ENCODE measurements at regions not wholly inside any gene's neighbourhood (a gene's known extent, or its start where the extent isn't known, plus 50 kb on each side); places are given as distances from the start of the nearest gene placed in this dataset.

DNA sequence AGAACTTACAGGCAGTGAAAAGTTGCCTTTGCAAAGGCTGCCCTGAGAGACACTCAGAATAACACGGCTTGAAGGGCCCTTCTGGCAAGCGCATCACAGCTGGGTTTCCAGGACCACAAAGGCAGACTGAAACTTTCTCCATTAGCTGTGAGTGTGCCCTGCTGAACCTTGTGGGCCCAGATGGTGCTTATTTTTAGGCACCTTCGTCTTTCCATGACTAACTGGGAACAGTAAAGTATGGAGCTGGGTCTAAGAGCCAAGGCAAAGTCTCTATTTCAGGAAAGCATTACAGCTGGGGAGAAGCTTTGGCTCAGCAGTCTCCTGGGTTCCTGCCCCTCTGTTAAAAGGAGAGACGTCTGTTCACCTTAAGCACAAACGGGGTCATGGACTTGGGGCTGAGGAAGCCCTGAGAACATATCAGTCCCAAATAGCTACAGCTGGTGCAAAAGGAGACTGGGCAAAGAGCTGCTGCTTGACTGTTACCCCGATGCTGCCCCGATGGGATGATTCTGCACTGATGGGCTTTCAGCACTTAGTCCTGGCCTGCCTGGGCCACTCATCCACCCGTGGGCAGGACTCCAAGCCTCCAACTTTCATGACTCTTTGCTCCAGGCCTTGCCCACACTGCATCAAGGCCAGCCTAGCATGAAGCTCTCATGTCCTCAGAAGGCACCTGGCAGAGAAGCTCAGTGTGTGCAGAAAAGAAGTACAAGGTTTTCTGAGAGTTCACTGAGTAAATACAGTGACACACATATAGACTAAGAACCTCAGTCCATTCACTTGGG is 248.3 kb downstream of the PHLDA1 start:
- intact Hi-C loops (cut with micrococcal nuclease), result no loop called here
- Mint-ChIP-seq H3K27me3 (ENCODE audit: insufficient read depth) (peaks cover 18% of the 10 kb centered on the region), H3K4me3 (no peak overlapping the region)

DNA sequence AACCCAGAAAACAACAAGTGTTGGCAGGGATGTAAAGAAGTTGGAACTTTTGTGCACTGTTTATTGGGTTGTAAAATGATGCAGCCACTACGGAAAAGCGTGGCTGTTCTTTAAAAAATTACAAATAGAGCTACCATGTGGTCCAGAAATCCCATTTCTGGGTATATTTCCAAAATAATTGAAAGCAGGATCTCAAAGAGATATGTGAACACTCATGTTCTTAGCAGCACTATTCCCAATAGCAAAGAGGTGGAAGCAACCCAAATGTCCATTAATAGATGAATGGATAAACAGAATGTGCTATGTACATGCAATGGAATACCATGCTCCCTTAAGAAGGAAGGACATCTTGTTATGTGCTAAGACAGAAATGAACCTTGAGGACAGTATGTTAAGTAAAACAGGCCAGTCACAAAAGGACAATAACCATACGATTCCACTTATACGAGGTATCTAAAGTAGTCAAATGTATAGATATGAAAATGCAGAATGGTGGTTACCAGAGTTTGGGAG is 249.5 kb downstream of the PHLDA1 start:
- Mint-ChIP-seq H3K36me3 (ENCODE audit: low read depth) (no peaks in the 10 kb centered on the region), H3K27me3 (ENCODE audit: insufficient read depth) (peaks cover 24% of the 10 kb centered on the region), H3K27ac (no peak overlapping the region), H3K4me3 (no peak overlapping the region), H3K9me3 (no peaks in the 10 kb centered on the region), H3K4me1 (ENCODE audit: low read depth) (peaks cover 4% of the 10 kb centered on the region)
- no peak for DNase-seq (ENCODE audit: low spot score)
- intact Hi-C loops (cut with micrococcal nuclease), result no loop called here

More for the DNA sequence above, 248.3 kb downstream of the PHLDA1 start:
- Mint-ChIP-seq H3K9me3 (no peaks in the 10 kb centered on the region), H3K27ac (no peak overlapping the region), H3K36me3 (ENCODE audit: low read depth) (no peaks in the 10 kb centered on the region), H3K4me1 (ENCODE audit: low read depth) (peaks cover 4% of the 10 kb centered on the region)
- no peak for DNase-seq (ENCODE audit: low spot score)

DNA sequence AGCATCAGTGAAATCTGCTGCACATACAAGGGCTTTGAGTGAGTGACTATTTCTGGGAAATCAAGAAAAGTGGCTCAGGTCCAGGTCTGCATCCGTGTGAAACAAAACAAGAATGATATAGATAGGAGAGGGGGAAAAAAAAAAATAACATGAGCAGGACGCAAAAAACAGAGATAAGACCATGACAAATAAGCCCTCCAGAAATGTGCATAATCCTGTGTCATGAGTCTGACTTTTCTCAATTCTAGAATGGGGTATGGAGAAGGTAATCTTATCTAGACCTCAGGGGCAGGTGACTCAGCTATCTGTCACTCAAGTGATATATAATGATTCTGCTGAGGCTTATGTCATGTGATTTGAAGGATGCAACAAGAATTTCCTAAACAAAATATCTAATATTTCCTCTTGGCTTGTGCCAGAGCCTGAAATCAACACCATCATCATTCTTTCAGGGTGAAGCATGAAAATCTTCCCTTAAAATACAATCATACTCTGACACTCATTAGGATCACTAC is 250.0 kb downstream of the PHLDA1 start:
- H3K27ac Mint-ChIP-seq, result no peak overlapping the region
- peaks cover 4% of the 10 kb centered on the region for H3K4me1 Mint-ChIP-seq (ENCODE audit: low read depth)
- no peak overlapping the region for H3K4me3 Mint-ChIP-seq
- no peaks in the 10 kb centered on the region for H3K9me3 Mint-ChIP-seq
- peaks cover 25% of the 10 kb centered on the region for H3K27me3 Mint-ChIP-seq (ENCODE audit: insufficient read depth)
- no peaks in the 10 kb centered on the region for H3K36me3 Mint-ChIP-seq (ENCODE audit: low read depth)
- intact Hi-C loops (cut with micrococcal nuclease), result no loop called here
- no peak for DNase-seq (ENCODE audit: low spot score)

- Mint-ChIP-seq H3K27me3 (ENCODE audit: insufficient read depth) (peaks cover 29% of the 10 kb centered on the region), H3K36me3 (ENCODE audit: low read depth) (no peaks in the 10 kb centered on the region), H3K4me1 (ENCODE audit: low read depth) (peaks cover 4% of the 10 kb centered on the region), H3K27ac (no peak overlapping the region), H3K4me3 (no peak overlapping the region), H3K9me3 (no peaks in the 10 kb centered on the region)
- no peak for DNase-seq (ENCODE audit: low spot score)
- intact Hi-C loops (cut with micrococcal nuclease), result no loop called here
Measured at GRCh38 chr12:75779891-75780496, 251.6 kb downstream of the PHLDA1 start.

GRCh38 chr12:75774261-75775052 is 257.1 kb downstream of the PHLDA1 start:
- intact Hi-C loops (cut with micrococcal nuclease), result no loop called here
- DNase-seq (ENCODE audit: low spot score), result no peak
- H3K4me1 Mint-ChIP-seq (ENCODE audit: low read depth), result peaks cover under 1% of the 10 kb centered on the region
- H3K27ac Mint-ChIP-seq, result no peak overlapping the region
- H3K36me3 Mint-ChIP-seq (ENCODE audit: low read depth), result no peaks in the 10 kb centered on the region
- H3K9me3 Mint-ChIP-seq, result no peaks in the 10 kb centered on the region
- H3K4me3 Mint-ChIP-seq, result no peak overlapping the region
- H3K27me3 Mint-ChIP-seq (ENCODE audit: insufficient read depth), result peaks cover 21% of the 10 kb centered on the region

- intact Hi-C loops (cut with micrococcal nuclease), result no loop called here
Measured at GRCh38 chr12:75773377-75773776, 258.2 kb downstream of the PHLDA1 start.

DNA sequence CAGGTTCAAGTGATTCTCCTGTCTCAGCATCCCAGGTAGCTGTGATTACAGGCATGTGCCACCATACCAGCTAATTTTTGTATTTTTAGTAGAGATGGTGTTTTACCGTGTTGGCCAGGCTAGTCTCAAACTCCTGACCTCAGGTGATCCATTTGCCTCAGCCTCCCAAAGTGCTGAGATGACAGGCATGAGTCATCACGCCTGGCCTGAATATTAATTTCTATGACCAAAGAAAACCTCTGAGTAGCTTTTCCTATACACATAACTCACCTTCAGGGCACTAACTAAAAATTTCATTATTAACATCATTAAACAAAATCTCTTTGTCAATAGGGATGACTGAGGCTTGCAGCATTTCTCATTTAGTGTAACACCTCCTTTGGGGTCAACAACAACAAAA is 259.6 kb upstream of the KRR1 start:
- intact Hi-C loops (cut with micrococcal nuclease), result no loop called here
- no peak overlapping the region for H3K27ac Mint-ChIP-seq
- no peak for DNase-seq (ENCODE audit: low spot score)
- no peaks in the 10 kb centered on the region for H3K9me3 Mint-ChIP-seq
- peaks cover 6% of the 10 kb centered on the region for H3K4me1 Mint-ChIP-seq (ENCODE audit: low read depth)
- H3K36me3 Mint-ChIP-seq (ENCODE audit: low read depth), result no peaks in the 10 kb centered on the region
- H3K27me3 Mint-ChIP-seq (ENCODE audit: insufficient read depth), result peaks cover 21% of the 10 kb centered on the region
- no peak overlapping the region for H3K4me3 Mint-ChIP-seq

More at GRCh38 chr12:75773377-75773776, 258.2 kb downstream of the PHLDA1 start:
- DNase-seq (ENCODE audit: low spot score), result no peak
- H3K36me3 Mint-ChIP-seq (ENCODE audit: low read depth), result no peaks in the 10 kb centered on the region
- H3K4me3 Mint-ChIP-seq, result no peak overlapping the region
- no peak overlapping the region for H3K27ac Mint-ChIP-seq
- H3K9me3 Mint-ChIP-seq, result no peaks in the 10 kb centered on the region
- H3K27me3 Mint-ChIP-seq (ENCODE audit: insufficient read depth), result peaks cover 22% of the 10 kb centered on the region
- H3K4me1 Mint-ChIP-seq (ENCODE audit: low read depth), result no peaks in the 10 kb centered on the region

DNA sequence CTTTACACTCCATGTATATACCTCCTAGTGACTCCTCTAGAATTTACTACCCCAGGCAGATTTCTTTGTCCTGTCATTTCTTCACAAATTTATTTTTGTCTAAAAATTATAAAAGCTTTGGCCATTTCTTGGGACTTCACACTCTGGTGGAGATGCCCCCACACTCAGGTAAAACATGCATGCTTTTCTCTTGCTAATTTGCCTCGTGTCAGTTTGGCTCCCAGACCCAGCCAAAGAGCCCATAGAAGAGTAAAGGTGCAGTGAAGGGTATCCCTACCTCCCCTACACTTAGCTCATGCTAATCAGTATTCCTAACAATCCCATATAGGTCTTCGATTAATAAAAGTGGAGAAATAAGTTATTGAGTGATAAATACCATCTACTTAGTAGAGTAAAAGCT is 256.5 kb upstream of the KRR1 start:
- intact Hi-C loops (cut with micrococcal nuclease), result no loop called here
- peaks cover 26% of the 10 kb centered on the region for H3K27me3 Mint-ChIP-seq (ENCODE audit: insufficient read depth)
- H3K9me3 Mint-ChIP-seq, result no peaks in the 10 kb centered on the region
- no peak overlapping the region for H3K4me3 Mint-ChIP-seq
- peaks cover 6% of the 10 kb centered on the region for H3K4me1 Mint-ChIP-seq (ENCODE audit: low read depth)
- DNase-seq (ENCODE audit: low spot score), result no peak
- no peak overlapping the region for H3K27ac Mint-ChIP-seq
- H3K36me3 Mint-ChIP-seq (ENCODE audit: low read depth), result no peaks in the 10 kb centered on the region

DNA sequence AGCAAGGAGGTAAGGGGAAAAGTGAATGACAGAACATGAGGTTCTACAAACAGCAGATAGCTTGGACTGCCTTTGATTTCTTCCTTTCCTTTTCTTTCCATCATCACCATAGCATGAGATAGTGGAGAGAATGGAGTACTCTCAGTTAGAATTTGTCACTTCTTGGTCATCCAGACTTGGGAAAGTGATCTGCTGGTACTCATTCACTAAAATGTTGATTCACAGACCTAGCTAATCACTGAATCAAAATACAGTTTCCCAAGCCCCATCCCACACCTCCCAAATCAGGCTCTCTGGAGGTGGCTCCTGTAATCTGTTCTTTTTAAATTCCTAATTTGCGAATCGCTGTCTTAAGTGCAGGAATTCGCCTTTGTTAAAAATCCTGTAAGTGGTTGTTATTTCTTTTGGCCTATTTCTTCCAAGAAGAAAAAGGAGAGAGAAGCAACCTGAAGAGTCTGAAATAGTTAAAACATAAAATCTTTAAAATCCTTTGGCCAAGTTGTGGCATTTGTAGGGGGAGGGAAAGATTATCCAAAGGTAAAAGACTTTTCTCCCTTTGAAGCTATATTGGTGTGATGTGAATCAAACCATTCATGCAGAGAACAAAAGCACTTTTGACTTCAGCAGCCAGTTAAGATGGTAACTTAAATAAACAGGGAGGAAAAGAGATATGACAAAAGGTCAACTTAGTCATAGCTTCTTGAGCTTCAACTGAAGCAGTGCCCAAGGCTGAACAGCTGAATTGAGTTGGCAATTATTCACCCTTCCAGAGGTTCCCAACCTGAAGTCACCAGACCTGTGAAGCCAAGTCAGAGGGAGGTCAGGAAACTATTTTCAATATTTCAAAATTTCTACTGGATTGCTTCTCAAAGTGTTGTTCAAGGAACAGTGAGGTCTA is 255.1 kb upstream of the KRR1 start:
- intact Hi-C loops (cut with micrococcal nuclease), result no loop called here
- Mint-ChIP-seq H3K36me3 (ENCODE audit: low read depth) (no peaks in the 10 kb centered on the region), H3K4me1 (ENCODE audit: low read depth) (peaks cover 6% of the 10 kb centered on the region), H3K9me3 (no peaks in the 10 kb centered on the region), H3K27me3 (ENCODE audit: insufficient read depth) (peaks cover 23% of the 10 kb centered on the region), H3K4me3 (no peak overlapping the region), H3K27ac (no peak overlapping the region)
- no peak for DNase-seq (ENCODE audit: low spot score)

DNA sequence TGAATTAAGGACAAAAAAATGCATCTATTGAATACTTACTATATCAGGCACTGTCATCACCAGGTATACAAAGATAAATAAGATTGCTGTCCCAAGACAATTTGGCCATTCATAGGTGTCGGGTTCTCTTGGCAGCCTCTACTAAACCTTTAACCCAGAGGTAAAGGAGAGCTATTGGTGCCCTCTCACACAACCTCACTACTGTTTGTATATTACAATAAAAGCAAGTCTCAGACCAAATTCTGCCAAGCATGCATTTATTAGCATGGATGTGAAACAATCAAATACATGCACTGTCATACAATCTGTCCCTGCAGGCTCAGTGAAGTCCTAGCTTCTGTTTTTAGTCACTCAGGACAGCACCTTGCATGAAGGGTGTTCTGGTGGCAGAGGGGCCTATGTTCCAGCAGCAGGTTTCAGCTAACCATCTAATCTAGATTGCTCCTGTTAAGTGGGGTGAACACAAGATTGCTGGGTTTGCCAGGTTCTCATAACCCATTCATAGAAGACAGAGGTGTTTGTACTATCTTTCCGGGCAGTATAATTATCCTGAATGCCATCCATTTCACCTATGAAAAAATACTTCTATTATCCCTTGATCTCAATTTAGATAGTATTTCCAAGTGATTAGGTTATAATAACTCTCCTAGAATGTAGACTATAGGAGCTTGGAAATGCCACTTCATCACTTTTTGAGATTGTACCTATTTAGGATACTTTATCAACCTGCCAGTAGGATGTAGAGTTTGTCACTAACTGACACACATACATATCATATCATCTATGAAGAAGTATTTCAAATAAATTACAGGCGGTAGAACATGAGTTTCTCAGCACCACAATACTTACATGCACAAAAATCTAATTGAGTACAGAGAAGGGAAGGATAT is 254.0 kb upstream of the KRR1 start:
- intact Hi-C loops (cut with micrococcal nuclease), result no loop called here
- Mint-ChIP-seq H3K4me3 (no peak overlapping the region), H3K27ac (no peak overlapping the region), H3K27me3 (ENCODE audit: insufficient read depth) (peaks cover 21% of the 10 kb centered on the region), H3K4me1 (ENCODE audit: low read depth) (peaks cover 6% of the 10 kb centered on the region), H3K36me3 (ENCODE audit: low read depth) (no peaks in the 10 kb centered on the region), H3K9me3 (no peaks in the 10 kb centered on the region)
- no peak for DNase-seq (ENCODE audit: low spot score)

DNA sequence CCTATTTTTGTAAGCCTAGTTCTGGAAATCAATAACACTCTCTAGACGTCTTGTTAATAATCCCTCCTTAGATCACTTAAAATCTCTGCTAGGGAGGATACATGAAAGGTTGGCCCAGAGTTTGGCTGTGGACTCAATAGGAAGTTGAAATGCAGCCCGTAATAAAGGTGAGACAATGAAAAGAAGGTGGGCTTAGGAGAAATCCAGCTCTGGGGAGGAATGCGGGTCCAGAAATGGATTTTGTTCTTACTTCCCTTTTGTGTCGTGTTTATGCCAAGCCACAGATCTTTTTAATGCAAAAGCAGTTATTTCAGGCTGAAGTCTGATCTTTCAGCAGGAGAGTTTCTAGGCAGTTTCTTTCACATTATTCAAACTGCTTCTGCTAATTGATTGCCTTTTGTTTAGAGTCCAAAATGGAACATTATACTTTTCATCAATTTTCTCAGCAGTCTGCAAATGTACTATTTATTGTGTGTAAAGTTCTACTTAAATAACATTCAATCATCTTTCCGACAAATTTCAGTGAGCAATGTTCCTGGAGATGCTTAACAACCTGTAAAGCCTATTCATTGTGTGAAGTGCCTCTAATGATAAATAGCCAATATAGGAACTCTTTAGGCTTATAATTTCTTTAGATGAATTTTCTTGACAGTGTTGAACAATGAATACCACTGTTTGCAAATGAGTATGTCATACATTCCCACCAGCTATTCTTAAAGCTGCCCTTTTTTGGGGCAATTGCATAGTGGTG is 252.9 kb upstream of the KRR1 start:
- intact Hi-C loops (cut with micrococcal nuclease), result no loop called here
- no peaks in the 10 kb centered on the region for H3K36me3 Mint-ChIP-seq (ENCODE audit: low read depth)

More for the DNA sequence above, 252.9 kb upstream of the KRR1 start:
- H3K4me1 Mint-ChIP-seq (ENCODE audit: low read depth), result peaks cover 16% of the 10 kb centered on the region
- no peak for DNase-seq (ENCODE audit: low spot score)
- H3K4me3 Mint-ChIP-seq, result no peak overlapping the region
- H3K27me3 Mint-ChIP-seq (ENCODE audit: insufficient read depth), result peaks cover 20% of the 10 kb centered on the region
- H3K9me3 Mint-ChIP-seq, result no peaks in the 10 kb centered on the region
- no peak overlapping the region for H3K27ac Mint-ChIP-seq

Measured in activated T-helper 1 cell treated with anti-CD3 and anti-CD28 coated beads, Interleukin-12 subunit alpha, Interleukin-12 subunit beta, Interleukin-2, Interleukin-4 antibody, amounts not matched to agents 30 ng/mL and 10 ng/mL and 1 ng/mL, durations not matched to agents 14 hours and 24 hours and 36 hours (primary cell).